HEK293 (cell line): ENCODE measurements at regions not wholly inside any gene's neighbourhood (a gene's known extent, or its start where the extent isn't known, plus 50 kb on each side); places are given as distances from the start of the nearest gene placed in this dataset.

Experiments
- CTCF ChIA-PET: fragments of 350-600 bp; formaldehyde crosslinking; extraction: SDS; loops from one replicate; lab custom pipeline; 2021; ENCODE audit warnings: antibody characterized with exemption; lab: Yijun Ruan, JAX
- POLR2A ChIA-PET: fragments of 300-600 bp; formaldehyde crosslinking; extraction: SDS; loops from one replicate; lab custom pipeline; 2020; ENCODE audit warnings: antibody characterized with exemption, inconsistent platforms; lab: Yijun Ruan, JAX
- H3K27ac ChIP-seq: fragments of 200-500 bp; sonication (Bioruptor generic); 2 replicates; pipeline ENCODE4 v1.5.1; 2014; ENCODE audit warnings: low read depth, low read length, control low read depth, inconsistent platforms; ENCODE audit errors: extremely low read depth
- H3K36me3 ChIP-seq, 2 experiments: fragments of 200-500 bp in 1 of 2; sonication (Bioruptor generic) in 1 of 2; 1 replicate in 1 of 2; 2 replicates in 1 of 2; pipeline ENCODE4 v1.5.1; 2014 to 2017; ENCODE audit warnings: inconsistent platforms in 2 of 2, low read length in 2 of 2; ENCODE audit not compliant: control insufficient read depth in 2 of 2, insufficient read depth in 1 of 2
- H3K4me1 ChIP-seq: fragments of 200-500 bp; sonication (Bioruptor generic); 2 replicates; pipeline ENCODE4 v1.5.1; 2014; ENCODE audit warnings: mild to moderate bottlenecking, low read length, inconsistent platforms; ENCODE audit not compliant: control insufficient read depth, insufficient read depth
- H3K4me3 ChIP-seq: 2 replicates; pipeline ENCODE4 v1.5.1; 2011; ENCODE audit warnings: low read depth, mild to moderate bottlenecking, control low read depth, low read length, moderate library complexity
- H3K9me3 ChIP-seq: fragments of 200-500 bp; sonication (Bioruptor generic); 2 replicates; pipeline ENCODE4 v1.5.1; 2014; ENCODE audit warnings: low read depth, low read length, inconsistent platforms; ENCODE audit not compliant: control insufficient read depth, insufficient read depth
- FEZF1 ChIP-seq: fragments of 450-650 bp; formaldehyde crosslinking; IDR thresholded peaks from 2 replicates; pipeline ENCODE4 v1.5.1; 2016; ENCODE audit warnings: missing biosample characterization, missing genetic modification characterization
- KLF1 ChIP-seq: fragments of 450-650 bp; formaldehyde crosslinking; IDR thresholded peaks from 2 replicates; pipeline ENCODE4 v1.5.1; 2016; ENCODE audit warnings: missing biosample characterization, missing genetic modification characterization
- KLF16 ChIP-seq: fragments of 450-650 bp; formaldehyde crosslinking; IDR thresholded peaks from 2 replicates; pipeline ENCODE4 v1.5.1; 2017; ENCODE audit warnings: missing biosample characterization, missing genetic modification characterization
- MYNN ChIP-seq: fragments of 450-650 bp; formaldehyde crosslinking; IDR thresholded peaks from 2 replicates; pipeline ENCODE4 v1.5.1; 2016; ENCODE audit warnings: missing biosample characterization, missing genetic modification characterization, borderline replicate concordance
- PRDM1 ChIP-seq: fragments of 450-650 bp; formaldehyde crosslinking; IDR thresholded peaks from 2 replicates; pipeline ENCODE4; 2016; ENCODE audit warnings: missing biosample characterization, missing genetic modification characterization
- SETDB1 ChIP-seq: IDR thresholded peaks from one replicate; pipeline ENCODE4 v1.6.1; 2017; ENCODE audit warnings: mild to moderate bottlenecking, low read length, moderate library complexity, mixed read lengths; ENCODE audit not compliant: insufficient read length
- SP3 ChIP-seq: fragments of 450-650 bp; formaldehyde crosslinking; IDR thresholded peaks from 2 replicates; pipeline ENCODE4 v1.5.1; 2016; ENCODE audit warnings: missing biosample characterization, missing genetic modification characterization
- TRIM28 ChIP-seq: IDR thresholded peaks from 2 replicates; pipeline ENCODE4 v1.6.1; 2011; ENCODE audit warnings: low read length, control low read depth, borderline replicate concordance
- ZBTB20 ChIP-seq: fragments of 450-650 bp; formaldehyde crosslinking; IDR thresholded peaks from 2 replicates; pipeline ENCODE4 v1.5.1; 2016; ENCODE audit warnings: missing biosample characterization, missing genetic modification characterization
- ZNF10 ChIP-seq: fragments of 450-650 bp; formaldehyde crosslinking; IDR thresholded peaks from 2 replicates; pipeline ENCODE4 v1.5.1; 2017; ENCODE audit warnings: missing biosample characterization, missing genetic modification characterization
- ZNF16 ChIP-seq: fragments of 450-650 bp; formaldehyde crosslinking; IDR thresholded peaks from 2 replicates; pipeline ENCODE4 v1.5.1; 2016; ENCODE audit warnings: low read depth, missing biosample characterization, missing genetic modification characterization
- ZNF292 ChIP-seq: fragments of 450-650 bp; formaldehyde crosslinking; IDR thresholded peaks from 2 replicates; pipeline ENCODE4 v1.5.1; 2016; ENCODE audit warnings: low read depth, missing biosample characterization, missing genetic modification characterization, borderline replicate concordance
- ZNF311 ChIP-seq: fragments of 450-650 bp; formaldehyde crosslinking; IDR thresholded peaks from 2 replicates; pipeline ENCODE4 v1.5.1; 2017; ENCODE audit warnings: missing biosample characterization, missing genetic modification characterization, borderline replicate concordance
- ZNF366 ChIP-seq: fragments of 450-650 bp; formaldehyde crosslinking; conservative IDR thresholded peaks from 2 replicates; pipeline ENCODE4 v1.5.1; 2016; ENCODE audit warnings: missing biosample characterization, missing genetic modification characterization
- ZNF391 ChIP-seq: fragments of 450-650 bp; formaldehyde crosslinking; IDR thresholded peaks from 2 replicates; pipeline ENCODE4 v1.5.1; 2016; ENCODE audit warnings: low read depth, missing biosample characterization, missing genetic modification characterization, borderline replicate concordance
- ZNF394 ChIP-seq: fragments of 450-650 bp; formaldehyde crosslinking; IDR thresholded peaks from 2 replicates; pipeline ENCODE4 v1.5.1; 2016; ENCODE audit warnings: missing biosample characterization, missing genetic modification characterization, mild to moderate bottlenecking, moderate library complexity, borderline replicate concordance
- ZNF433 ChIP-seq: fragments of 450-650 bp; formaldehyde crosslinking; IDR thresholded peaks from 2 replicates; pipeline ENCODE4 v1.5.1; 2016; ENCODE audit warnings: missing biosample characterization, missing genetic modification characterization, low read depth
- ZNF571 ChIP-seq: fragments of 450-650 bp; formaldehyde crosslinking; IDR thresholded peaks from 2 replicates; pipeline ENCODE4 v1.5.0; 2017; ENCODE audit warnings: missing biosample characterization, missing genetic modification characterization
- ZNF629 ChIP-seq: fragments of 450-650 bp; formaldehyde crosslinking; IDR thresholded peaks from 2 replicates; pipeline ENCODE4 v1.5.1; 2017; ENCODE audit warnings: missing biosample characterization, missing genetic modification characterization
- ZNF660 ChIP-seq: fragments of 450-650 bp; IDR thresholded peaks from 2 replicates; pipeline ENCODE4 v1.5.1; 2018; ENCODE audit warnings: missing biosample characterization, mild to moderate bottlenecking, missing genetic modification characterization
- TF ChIP-seq, protein P1 (sequence below): fragments of 450-650 bp; formaldehyde crosslinking; IDR thresholded peaks from 2 replicates; pipeline ENCODE4 v1.5.1; 2016; ENCODE audit warnings: missing biosample characterization, missing genetic modification characterization, borderline replicate concordance
- TF ChIP-seq, protein P2 (sequence below): IDR thresholded peaks from 2 replicates; pipeline ENCODE4 v1.6.1; 2011; ENCODE audit warnings: mild to moderate bottlenecking, low read depth, low read length, borderline replicate concordance

DNA sequence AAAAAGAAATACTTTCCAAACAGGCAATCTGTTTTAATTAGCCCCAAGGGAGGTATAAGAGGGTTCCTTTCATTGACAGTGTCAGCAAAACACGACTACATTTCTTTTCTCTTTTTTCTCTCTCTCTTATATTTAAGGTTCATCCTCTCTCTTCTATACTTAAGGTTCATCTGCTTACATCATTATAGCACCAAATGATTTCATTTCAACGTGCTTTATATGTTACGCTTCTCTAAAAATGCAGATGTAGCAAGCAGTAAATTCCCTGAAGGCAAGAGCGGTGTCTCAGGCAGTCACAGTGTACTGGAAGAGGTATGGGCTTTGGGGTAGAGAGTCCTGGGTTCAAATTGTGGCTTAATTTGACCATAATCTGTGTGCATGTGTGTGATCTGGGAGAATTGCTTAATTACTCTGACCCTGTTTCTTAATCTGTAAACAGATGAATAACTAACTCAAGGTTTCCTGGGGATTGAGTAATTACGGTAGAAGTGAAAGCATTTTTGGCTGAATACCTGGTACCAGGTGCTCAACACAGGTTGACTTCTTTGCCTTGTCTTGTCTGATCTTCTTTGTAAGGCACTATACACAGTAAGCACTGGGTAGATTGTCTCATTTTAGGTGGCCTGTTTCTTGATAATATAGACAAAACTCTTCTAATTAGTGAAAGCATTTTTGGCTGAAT is 180.8 kb downstream of the SPRY1 start:
- ChIA-PET POLR2A (no interaction called here), CTCF (no interaction called here)
- no peaks in the 10 kb centered on the region for H3K4me1 ChIP-seq

DNA sequence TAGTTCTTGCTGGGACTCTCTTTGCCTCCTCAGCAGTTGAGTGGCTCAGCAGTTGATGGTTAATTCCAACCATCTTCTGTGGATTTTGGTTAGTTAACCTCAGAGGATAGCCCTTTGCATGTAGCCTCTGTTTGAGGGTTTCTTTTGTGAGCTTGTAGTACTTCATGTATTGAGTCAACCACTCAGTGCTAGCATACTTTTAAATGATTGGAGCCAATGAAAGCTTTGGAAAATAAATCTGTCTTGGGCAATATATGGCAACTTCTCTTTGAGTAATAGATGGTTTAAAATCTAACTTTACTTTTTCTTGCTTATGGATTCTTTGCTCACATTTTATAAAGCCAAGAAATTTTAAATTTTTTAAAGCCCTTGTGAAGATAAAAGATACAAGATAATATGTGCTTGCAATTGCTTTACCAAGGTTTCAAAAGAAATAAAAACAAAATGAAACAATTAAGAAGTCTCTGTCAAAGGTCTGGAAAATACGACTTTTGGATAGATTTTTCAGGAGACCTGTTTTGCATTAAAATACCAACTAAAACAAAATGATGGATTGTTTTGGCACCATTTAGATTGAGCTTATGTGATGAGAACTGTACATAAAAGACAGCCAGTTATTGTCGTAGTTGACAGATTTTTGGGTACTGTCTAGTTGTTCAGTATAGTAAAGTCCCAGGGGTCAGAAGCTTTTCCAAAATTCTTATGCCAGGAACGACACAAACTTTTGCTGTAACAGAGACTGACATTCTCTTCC is 181.9 kb downstream of the SPRY1 start:
- POLR2A ChIA-PET = no interaction called here
- TF ChIP-seq ZNF10 = peak; percentile 62; the same call in 1 of the 2 replicates
- no peak for TF ChIP-seq ZNF660 (tag by site-specific recombination)
- TF ChIP-seq, all 188 proteins: peak for 1

More for the DNA sequence above, 180.8 kb downstream of the SPRY1 start:
- Histone ChIP-seq H3K9me3 (no peaks in the 10 kb centered on the region), H3K4me3 (no peak overlapping the region), H3K27ac (no peak overlapping the region), H3K36me3 (no peaks in the 10 kb centered on the region)
- TF ChIP-seq KLF1 (no peak), MYNN (tag by site-specific recombination) (no peak), ZNF394 (no peak), ZNF292 (tag by site-specific recombination) (no peak), FEZF1 (tag by site-specific recombination) (no peak), ZBTB20 (tag by site-specific recombination) (no peak), ZNF433 (no peak), KLF16 (tag by site-specific recombination) (no peak), ZNF311 (tag by site-specific recombination) (no peak), ZNF629 (tag by site-specific recombination) (no peak), ZNF391 (tag by site-specific recombination) (no peak), TRIM28 (no peak), PRDM1 (tag by site-specific recombination) (no peak), SETDB1 (no peak), ZNF571 (tag by site-specific recombination) (no peak), SP3 (tag by site-specific recombination) (no peak), ZNF366 (tag by site-specific recombination) (no peak), ZNF16 (tag by site-specific recombination) (no peak)
- TF ChIP-seq, protein P1, sequence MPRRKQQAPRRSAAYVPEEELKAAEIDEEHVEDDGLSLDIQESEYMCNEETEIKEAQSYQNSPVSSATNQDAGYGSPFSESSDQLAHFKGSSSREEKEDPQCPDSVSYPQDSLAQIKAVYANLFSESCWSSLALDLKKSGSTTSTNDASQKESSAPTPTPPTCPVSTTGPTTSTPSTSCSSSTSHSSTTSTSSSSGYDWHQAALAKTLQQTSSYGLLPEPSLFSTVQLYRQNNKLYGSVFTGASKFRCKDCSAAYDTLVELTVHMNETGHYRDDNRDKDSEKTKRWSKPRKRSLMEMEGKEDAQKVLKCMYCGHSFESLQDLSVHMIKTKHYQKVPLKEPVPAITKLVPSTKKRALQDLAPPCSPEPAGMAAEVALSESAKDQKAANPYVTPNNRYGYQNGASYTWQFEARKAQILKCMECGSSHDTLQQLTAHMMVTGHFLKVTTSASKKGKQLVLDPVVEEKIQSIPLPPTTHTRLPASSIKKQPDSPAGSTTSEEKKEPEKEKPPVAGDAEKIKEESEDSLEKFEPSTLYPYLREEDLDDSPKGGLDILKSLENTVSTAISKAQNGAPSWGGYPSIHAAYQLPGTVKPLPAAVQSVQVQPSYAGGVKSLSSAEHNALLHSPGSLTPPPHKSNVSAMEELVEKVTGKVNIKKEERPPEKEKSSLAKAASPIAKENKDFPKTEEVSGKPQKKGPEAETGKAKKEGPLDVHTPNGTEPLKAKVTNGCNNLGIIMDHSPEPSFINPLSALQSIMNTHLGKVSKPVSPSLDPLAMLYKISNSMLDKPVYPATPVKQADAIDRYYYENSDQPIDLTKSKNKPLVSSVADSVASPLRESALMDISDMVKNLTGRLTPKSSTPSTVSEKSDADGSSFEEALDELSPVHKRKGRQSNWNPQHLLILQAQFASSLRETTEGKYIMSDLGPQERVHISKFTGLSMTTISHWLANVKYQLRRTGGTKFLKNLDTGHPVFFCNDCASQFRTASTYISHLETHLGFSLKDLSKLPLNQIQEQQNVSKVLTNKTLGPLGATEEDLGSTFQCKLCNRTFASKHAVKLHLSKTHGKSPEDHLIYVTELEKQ (tag by site-specific recombination) = no peak
- TF ChIP-seq, protein P2, sequence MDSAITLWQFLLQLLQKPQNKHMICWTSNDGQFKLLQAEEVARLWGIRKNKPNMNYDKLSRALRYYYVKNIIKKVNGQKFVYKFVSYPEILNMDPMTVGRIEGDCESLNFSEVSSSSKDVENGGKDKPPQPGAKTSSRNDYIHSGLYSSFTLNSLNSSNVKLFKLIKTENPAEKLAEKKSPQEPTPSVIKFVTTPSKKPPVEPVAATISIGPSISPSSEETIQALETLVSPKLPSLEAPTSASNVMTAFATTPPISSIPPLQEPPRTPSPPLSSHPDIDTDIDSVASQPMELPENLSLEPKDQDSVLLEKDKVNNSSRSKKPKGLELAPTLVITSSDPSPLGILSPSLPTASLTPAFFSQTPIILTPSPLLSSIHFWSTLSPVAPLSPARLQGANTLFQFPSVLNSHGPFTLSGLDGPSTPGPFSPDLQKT = no peak

More for the DNA sequence above, 181.9 kb downstream of the SPRY1 start:
- H3K4me3 ChIP-seq = no peak overlapping the region
- H3K9me3 ChIP-seq = no peaks in the 10 kb centered on the region
- CTCF ChIA-PET = interaction anchor here (0.8 to 1.2 kb wide), 2 partner anchors 24 to 746 kb away, joined by 4 read pairs; no protein-coding TSS in a partner anchor
- no peaks in the 10 kb centered on the region for H3K4me1 ChIP-seq
- no peak overlapping the region for H3K27ac ChIP-seq
- no peaks in the 10 kb centered on the region for H3K36me3 ChIP-seq
